ENCODE measurements at regions not wholly inside any gene's neighbourhood (a gene's known extent, or its start where the extent isn't known, plus 50 kb on each side); places are given as distances from the start of the nearest gene placed in this dataset.

- H3K27me3 Mint-ChIP-seq: peaks cover 0 to 9% (median 0%) of the 10 kb centered on the region in 3 donors
- peaks cover 0 to 7% of the 10 kb centered on the region in 2 donors for H3K36me3 Mint-ChIP-seq
- DNase-seq: no peak
- no peak overlapping the region for H3K4me3 Mint-ChIP-seq
- ATAC-seq (ENCODE audit: low read depth in 2 of 2): no peak
- H3K4me1 Mint-ChIP-seq: no peaks in the 10 kb centered on the region
- H3K27ac Mint-ChIP-seq: no peak overlapping the region
- H3K9me3 Mint-ChIP-seq: peaks cover 0 to 9% (median 1%) of the 10 kb centered on the region in 7 donors
Observed at GRCh38 chr2:217456016-217456415, 546.8 kb downstream of the TNS1 start.

GRCh38 chr2:217452928-217453327, 549.9 kb downstream of the TNS1 start:
- H3K4me1 Mint-ChIP-seq: no peaks in the 10 kb centered on the region
- H3K27ac Mint-ChIP-seq: no peak overlapping the region
- H3K27me3 Mint-ChIP-seq: peaks cover 0 to 9% (median 0%) of the 10 kb centered on the region in 3 donors
- DNase-seq (no peak), ATAC-seq (ENCODE audit: low read depth in 2 of 2) (no peak)
- peaks cover 0 to 9% (median 1%) of the 10 kb centered on the region in 7 donors for H3K9me3 Mint-ChIP-seq
- no peak overlapping the region for H3K4me3 Mint-ChIP-seq
- H3K36me3 Mint-ChIP-seq: peaks cover 0 to 7% of the 10 kb centered on the region in 2 donors

GRCh38 chr2:217451666-217452065, 551.1 kb downstream of the TNS1 start:
- H3K9me3 Mint-ChIP-seq: peaks cover 0 to 5% (median 0%) of the 10 kb centered on the region in 7 donors
- H3K36me3 Mint-ChIP-seq: peaks cover 0 to 7% of the 10 kb centered on the region in 2 donors
- no peak for ATAC-seq (ENCODE audit: low read depth in 2 of 2)
- DNase-seq: no peak
- peaks cover 0 to 9% (median 0%) of the 10 kb centered on the region in 3 donors for H3K27me3 Mint-ChIP-seq
- H3K27ac Mint-ChIP-seq: no peak overlapping the region
- H3K4me3 Mint-ChIP-seq: no peak overlapping the region
- H3K4me1 Mint-ChIP-seq: no peaks in the 10 kb centered on the region

GRCh38 chr2:217449444-217449843, 553.4 kb downstream of the TNS1 start:
- Mint-ChIP-seq H3K4me3 (no peak overlapping the region), H3K27ac (peak overlapping the region in 1 of 6 donors; percentile 64), H3K27me3 (peaks cover 4 to 19% (median 16%) of the 10 kb centered on the region in 3 donors), H3K36me3 (peaks cover 0 to 7% of the 10 kb centered on the region in 2 donors), H3K4me1 (no peaks in the 10 kb centered on the region), H3K9me3 (peaks cover 0 to 5% (median 0%) of the 10 kb centered on the region in 7 donors)
- ATAC-seq (ENCODE audit: low read depth in 2 of 2) (no peak), DNase-seq (no peak)

- Mint-ChIP-seq H3K36me3 (peaks cover 0 to 2% of the 10 kb centered on the region in 2 donors), H3K9me3 (peaks cover 0 to 4% (median 0%) of the 10 kb centered on the region in 7 donors)
Observed at GRCh38 chr2:217448860-217449259, 553.9 kb downstream of the TNS1 start.

GRCh38 chr2:217445723-217446122, 557.1 kb downstream of the TNS1 start:
- Mint-ChIP-seq H3K36me3 (no peaks in the 10 kb centered on the region), H3K27ac (peak overlapping the region in 1 of 6 donors; percentile 16), H3K4me1 (peaks cover 0 to 2% (median 0%) of the 10 kb centered on the region in 3 donors), H3K9me3 (peaks cover 0 to 12% (median 0%) of the 10 kb centered on the region in 7 donors), H3K4me3 (no peak overlapping the region), H3K27me3 (peaks cover 4 to 21% (median 20%) of the 10 kb centered on the region in 3 donors)
- no peak for ATAC-seq (ENCODE audit: low read depth in 2 of 2)
- DNase-seq: no peak

More at GRCh38 chr2:217448860-217449259, 553.9 kb downstream of the TNS1 start:
- H3K4me1 Mint-ChIP-seq: no peaks in the 10 kb centered on the region
- H3K27ac Mint-ChIP-seq: no peak overlapping the region
- H3K27me3 Mint-ChIP-seq: peaks cover 4 to 21% (median 14%) of the 10 kb centered on the region in 3 donors
- ATAC-seq (ENCODE audit: low read depth in 2 of 2): no peak
- H3K4me3 Mint-ChIP-seq: no peak overlapping the region
- DNase-seq: no peak

GRCh38 chr2:217444932-217445331, 557.9 kb downstream of the TNS1 start:
- Mint-ChIP-seq H3K36me3 (no peaks in the 10 kb centered on the region), H3K4me1 (peaks cover 0 to 5% (median 4%) of the 10 kb centered on the region in 3 donors)
- ATAC-seq (ENCODE audit: low read depth in 2 of 2): no peak

GRCh38 chr2:217444509-217444908, 558.3 kb downstream of the TNS1 start:
- Mint-ChIP-seq H3K4me1 (peaks cover 0 to 6% (median 4%) of the 10 kb centered on the region in 3 donors), H3K9me3 (peaks cover 0 to 12% (median 0%) of the 10 kb centered on the region in 7 donors), H3K27ac (no peak overlapping the region), H3K4me3 (no peak overlapping the region), H3K27me3 (peaks cover 4 to 21% (median 20%) of the 10 kb centered on the region in 3 donors), H3K36me3 (no peaks in the 10 kb centered on the region)
- ATAC-seq (ENCODE audit: low read depth in 2 of 2): no peak
- DNase-seq: no peak

More at GRCh38 chr2:217444932-217445331, 557.9 kb downstream of the TNS1 start:
- Mint-ChIP-seq H3K27ac (no peak overlapping the region), H3K4me3 (no peak overlapping the region), H3K9me3 (peaks cover 0 to 12% (median 0%) of the 10 kb centered on the region in 7 donors), H3K27me3 (peaks cover 4 to 21% (median 20%) of the 10 kb centered on the region in 3 donors)
- no peak for DNase-seq

- ATAC-seq (ENCODE audit: low read depth in 2 of 2) (no peak), DNase-seq (no peak)
- Mint-ChIP-seq H3K27ac (no peak overlapping the region), H3K36me3 (no peaks in the 10 kb centered on the region), H3K27me3 (peaks cover 4 to 21% (median 20%) of the 10 kb centered on the region in 3 donors), H3K4me3 (no peak overlapping the region), H3K4me1 (peaks cover 4 to 14% (median 8%) of the 10 kb centered on the region in 3 donors), H3K9me3 (peaks cover 0 to 12% (median 0%) of the 10 kb centered on the region in 7 donors)
Observed at GRCh38 chr2:217443601-217444000, 559.2 kb downstream of the TNS1 start.

- Mint-ChIP-seq H3K36me3 (no peaks in the 10 kb centered on the region), H3K27me3 (peaks cover 3 to 18% (median 15%) of the 10 kb centered on the region in 3 donors), H3K9me3 (peaks cover 0 to 12% (median 0%) of the 10 kb centered on the region in 7 donors), H3K4me1 (peaks cover 4 to 14% (median 8%) of the 10 kb centered on the region in 3 donors), H3K27ac (no peak overlapping the region), H3K4me3 (no peak overlapping the region)
- ATAC-seq (ENCODE audit: low read depth in 2 of 2) (no peak), DNase-seq (no peak)
Observed at GRCh38 chr2:217440000-217440399, 562.8 kb downstream of the TNS1 start.

GRCh38 chr2:217438821-217439220, 564.0 kb downstream of the TNS1 start:
- Mint-ChIP-seq H3K27ac (peak overlapping the region in 1 of 6 donors; percentile 74), H3K27me3 (peaks cover 0 to 18% (median 9%) of the 10 kb centered on the region in 3 donors), H3K9me3 (peaks cover 0 to 8% (median 0%) of the 10 kb centered on the region in 7 donors), H3K36me3 (peaks cover under 1 to 1% of the 10 kb centered on the region in 2 donors), H3K4me1 (peaks cover 4 to 17% (median 8%) of the 10 kb centered on the region in 3 donors), H3K4me3 (no peak overlapping the region)
- DNase-seq: no peak
- no peak for ATAC-seq (ENCODE audit: low read depth in 2 of 2)

- Mint-ChIP-seq H3K27ac (no peak overlapping the region), H3K4me3 (no peak overlapping the region), H3K36me3 (peaks cover 7% of the 10 kb centered on the region in 2 donors), H3K27me3 (peaks cover 0 to 15% (median 9%) of the 10 kb centered on the region in 3 donors), H3K4me1 (peaks cover 4 to 20% (median 8%) of the 10 kb centered on the region in 3 donors), H3K9me3 (peaks cover 0 to 5% (median 0%) of the 10 kb centered on the region in 7 donors)
- DNase-seq (no peak), ATAC-seq (ENCODE audit: low read depth in 2 of 2) (no peak)
Observed at GRCh38 chr2:217438136-217438535, 564.7 kb downstream of the TNS1 start.

GRCh38 chr2:217437290-217437870, 565.4 kb downstream of the TNS1 start:
- H3K4me1 Mint-ChIP-seq: peaks cover 4 to 20% (median 8%) of the 10 kb centered on the region in 3 donors
- ATAC-seq (ENCODE audit: low read depth in 2 of 2): no peak
- H3K27me3 Mint-ChIP-seq: peaks cover 0 to 10% (median 9%) of the 10 kb centered on the region in 3 donors
- H3K9me3 Mint-ChIP-seq: peaks cover 0 to 5% (median 0%) of the 10 kb centered on the region in 7 donors
- H3K36me3 Mint-ChIP-seq: peaks cover 7% of the 10 kb centered on the region in 2 donors
- no peak overlapping the region for H3K4me3 Mint-ChIP-seq
- H3K27ac Mint-ChIP-seq: no peak overlapping the region
- no peak for DNase-seq

GRCh38 chr2:217436386-217436785, 566.4 kb downstream of the TNS1 start:
- Mint-ChIP-seq H3K9me3 (peaks cover 0 to 5% (median 0%) of the 10 kb centered on the region in 7 donors), H3K4me1 (peaks cover 4 to 20% (median 8%) of the 10 kb centered on the region in 3 donors), H3K27ac (no peak overlapping the region), H3K4me3 (no peak overlapping the region), H3K36me3 (peaks cover 7% of the 10 kb centered on the region in 2 donors), H3K27me3 (peaks cover 0 to 10% (median 9%) of the 10 kb centered on the region in 3 donors)
- ATAC-seq (ENCODE audit: low read depth in 2 of 2) (no peak), DNase-seq (no peak)
